Pancreas (tissue), 10 donors: ENCODE measurements at regions not wholly inside any gene's neighbourhood (a gene's known extent, or its start where the extent isn't known, plus 50 kb on each side); places are given as distances from the start of the nearest gene placed in this dataset.

Experiments
- ATAC-seq, 4 donors: fragments of 200-7000 bp; cut with Tn5 transposase; one replicate each; pipeline versions ENCODE4 v1.8.0 to v1.9.1; 2020; ENCODE audit warnings: mild to moderate bottlenecking in 4 of 4, moderate library complexity in 4 of 4
- DNase-seq, 6 donors: peaks; one replicate each; pipeline ENCODE4 v3.0.0-alpha.2; 2020
- FAIRE-seq: peaks from 2 replicates; lab custom pipeline; 2012; peaks lifted over from hg19 to GRCh38; lab: Jason Lieb, UNC
- H3K27ac ChIP-seq, 4 donors: fragments of 200-600 bp; sonication (generic); 1 replicate in 3 of 4; 2 replicates in 1 of 4; pipeline versions ENCODE4 v1.5.0 to v1.8.0; 2020
- H3K27me3 ChIP-seq, 4 donors: fragments of 200-600 bp; one replicate each; pipeline ENCODE4 v1.8.0; 2021
- H3K36me3 ChIP-seq, 3 donors: fragments of 200-600 bp; sonication (generic) in 1 of 3; one replicate each; pipeline versions ENCODE4 v1.5.0 to v1.8.0; 2020 to 2021
- H3K4me1 ChIP-seq, 3 donors: fragments of 200-600 bp; one replicate each; pipeline ENCODE4 v1.8.0; 2021
- H3K4me3 ChIP-seq, 4 donors: fragments of 200-600 bp; sonication (generic) in 2 of 4; one replicate each; pipeline versions ENCODE4 v1.5.0 to v1.8.0; 2020 to 2021
- H3K9me3 ChIP-seq, 4 donors: fragments of 200-600 bp; one replicate each; pipeline ENCODE4 v1.8.0; 2021
- WGBS, 2 donors: extraction: QIAGEN DNeasy Blood & Tissue Kit; methylation state at CpG; one replicate each; pipeline ENCODE4 v1.1.7; 2013; 5-methylcytosine and 5-hydroxymethylcytosine counted together
- intact Hi-C, 3 donors: fragments of 100-400 bp; cut with DNase I; formaldehyde crosslinking; loops; one replicate each; pipeline versions ENCODE4 v1.11.1 to v1.14.2; 2022
- TF ChIP-seq, protein P1 (sequence below), 4 donors: fragments of 200-600 bp; sonication (generic) in 3 of 4; IDR thresholded peaks; one replicate each; pipeline versions ENCODE4 v1.5.0 to v1.8.0; 2021; ENCODE audit warnings: antibody characterized with exemption in 4 of 4
- donor health status: healthy with polysubstance abuse.
- donor health status: DM: no; HTN: no; CAD: no; lungs with moderate emphysema.
- donor health status: DM: no; HTN: no; CAD: no.
- donor health status: control.
- donor health status: control.
- donor health status: Bipolar disorder and iron deficiency.
- donor health status: DM: yes; HTN: yes; CAD: no.
- donor health status: DM: no; HTN: no; CAD: no.
- donor health status: DM: no; HTN: no; CAD: no.
- donor health status: DM: yes; HTN: yes; CAD: no.

DNA sequence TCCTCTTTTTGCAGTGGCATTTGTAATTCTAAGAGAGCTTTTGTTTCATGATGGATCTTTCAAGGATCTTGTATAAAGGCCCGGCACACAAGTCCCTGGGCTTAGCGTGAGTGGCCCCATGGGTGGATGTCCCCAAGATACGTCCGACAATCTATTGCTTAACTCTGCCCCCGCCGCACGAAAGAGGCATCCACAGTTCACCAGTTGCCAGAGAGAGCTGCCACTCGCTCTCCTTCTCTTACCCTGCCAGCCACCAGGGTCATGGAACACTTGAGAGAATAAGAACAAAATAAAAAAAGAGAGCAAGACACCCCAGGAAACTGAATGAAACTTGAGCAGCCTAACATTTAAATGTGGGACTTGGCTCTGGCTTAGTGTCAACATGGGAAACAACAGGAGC lies 92.3 kb downstream of the CTAGE1 start:
- Histone ChIP-seq H3K4me1 (peaks cover 0 to 7% (median 0%) of the 10 kb centered on the region in 3 donors), H3K9me3 (no peaks in the 10 kb centered on the region), H3K36me3 (no peaks in the 10 kb centered on the region), H3K27me3 (no peaks in the 10 kb centered on the region), H3K4me3 (no peak overlapping the region), H3K27ac (no peak overlapping the region)
- ATAC-seq (no peak), DNase-seq (no peak), FAIRE-seq (no peak)
- TF ChIP-seq, protein P1, sequence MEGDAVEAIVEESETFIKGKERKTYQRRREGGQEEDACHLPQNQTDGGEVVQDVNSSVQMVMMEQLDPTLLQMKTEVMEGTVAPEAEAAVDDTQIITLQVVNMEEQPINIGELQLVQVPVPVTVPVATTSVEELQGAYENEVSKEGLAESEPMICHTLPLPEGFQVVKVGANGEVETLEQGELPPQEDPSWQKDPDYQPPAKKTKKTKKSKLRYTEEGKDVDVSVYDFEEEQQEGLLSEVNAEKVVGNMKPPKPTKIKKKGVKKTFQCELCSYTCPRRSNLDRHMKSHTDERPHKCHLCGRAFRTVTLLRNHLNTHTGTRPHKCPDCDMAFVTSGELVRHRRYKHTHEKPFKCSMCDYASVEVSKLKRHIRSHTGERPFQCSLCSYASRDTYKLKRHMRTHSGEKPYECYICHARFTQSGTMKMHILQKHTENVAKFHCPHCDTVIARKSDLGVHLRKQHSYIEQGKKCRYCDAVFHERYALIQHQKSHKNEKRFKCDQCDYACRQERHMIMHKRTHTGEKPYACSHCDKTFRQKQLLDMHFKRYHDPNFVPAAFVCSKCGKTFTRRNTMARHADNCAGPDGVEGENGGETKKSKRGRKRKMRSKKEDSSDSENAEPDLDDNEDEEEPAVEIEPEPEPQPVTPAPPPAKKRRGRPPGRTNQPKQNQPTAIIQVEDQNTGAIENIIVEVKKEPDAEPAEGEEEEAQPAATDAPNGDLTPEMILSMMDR (IDR thresholded peaks at IDR 0.05): no peak
- intact Hi-C loops: no loop called here
- WGBS, 2 donors: 91 to 97% methylated on average over 8 of the region's 8 CpGs

DNA sequence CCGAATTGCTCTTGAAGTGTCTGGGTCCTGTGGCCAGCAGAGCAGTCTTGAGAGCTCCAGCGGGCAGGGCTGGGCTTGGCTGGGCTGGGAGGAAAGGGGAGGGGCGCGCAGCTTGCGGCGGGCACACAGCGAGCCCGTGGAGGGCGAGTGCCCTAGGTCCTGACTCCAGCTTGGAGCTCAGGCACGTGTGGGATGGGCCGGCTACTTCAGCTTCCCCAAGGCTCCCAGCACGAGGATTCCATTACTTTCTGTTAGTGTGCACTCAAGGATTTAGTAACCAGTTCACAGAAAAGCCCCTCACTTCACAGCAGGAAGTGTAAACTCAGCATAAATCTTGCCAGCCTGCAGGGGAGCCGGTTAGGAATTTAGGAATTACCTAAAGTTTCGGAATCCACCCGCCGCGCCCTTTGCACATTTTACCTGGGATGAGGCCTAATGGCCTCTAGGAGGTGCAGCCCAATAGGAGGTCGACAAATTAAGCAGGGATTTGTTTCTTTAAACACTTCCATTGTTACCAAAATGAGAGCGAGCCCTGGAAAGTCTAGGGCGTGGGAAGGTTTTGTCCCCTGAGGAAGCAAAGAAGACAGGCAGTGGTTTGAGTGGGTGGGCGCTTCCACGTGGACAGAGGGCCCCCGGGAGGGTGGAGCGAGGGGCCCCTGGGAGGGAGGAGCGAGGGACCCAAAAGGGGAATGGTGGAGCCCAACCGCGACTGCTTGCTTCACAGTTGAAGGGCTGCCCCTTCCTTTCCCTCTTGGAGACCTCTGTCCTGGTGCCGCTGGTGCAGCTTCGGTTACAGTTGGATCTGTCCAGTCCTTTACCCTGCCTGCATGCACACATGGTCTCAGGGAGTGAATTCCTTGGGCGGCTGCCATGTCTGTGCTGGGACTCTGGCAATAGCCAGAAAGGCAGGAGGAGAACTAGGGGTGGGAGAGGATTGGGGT lies 93.3 kb downstream of the CTAGE1 start:
- TF ChIP-seq, protein P1 (IDR thresholded peaks at IDR 0.05): no peak
- 37 to 38% methylated on average over 26 to 30 of the region's 30 CpGs for WGBS, 2 donors
- no peaks in the 10 kb centered on the region for H3K27me3 ChIP-seq
- H3K4me1 ChIP-seq: peaks cover 0 to 7% (median 0%) of the 10 kb centered on the region in 3 donors
- peak overlapping the region in 1 of 4 donors; percentile 17 for H3K4me3 ChIP-seq
- no peaks in the 10 kb centered on the region for H3K36me3 ChIP-seq
- peak overlapping the region in 1 of 4 donors; percentile 28 for H3K27ac ChIP-seq
- H3K9me3 ChIP-seq: no peaks in the 10 kb centered on the region
- ATAC-seq (peak; percentile 82 to 93 (median 84)), DNase-seq (peak in 5 of 6 donors; percentile 34 to 74 (median 45)), FAIRE-seq (no peak)
- intact Hi-C loops: no loop called here

DNA sequence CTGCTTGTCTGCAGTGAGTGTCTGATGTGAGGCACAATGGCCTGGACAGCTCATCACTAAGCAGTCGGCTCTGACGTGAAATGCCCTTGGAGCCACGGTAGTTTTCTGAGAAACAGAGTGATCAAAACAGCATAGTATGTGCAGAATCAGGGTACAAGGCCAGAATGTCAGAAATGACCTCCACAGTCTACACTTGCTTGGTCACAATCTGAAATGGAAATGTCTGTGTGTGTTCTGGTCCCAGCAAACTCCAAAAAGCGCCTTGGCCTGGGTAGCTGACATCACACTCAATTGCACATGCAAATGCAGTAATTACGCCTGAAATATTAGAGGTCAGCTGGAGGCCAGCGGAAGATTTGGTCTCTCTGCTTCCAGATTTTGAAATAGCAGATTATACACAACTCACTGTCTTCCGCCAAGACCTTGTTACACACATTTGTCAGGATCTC lies 95.4 kb downstream of the CTAGE1 start:
- H3K9me3 ChIP-seq: no peaks in the 10 kb centered on the region
- peaks cover 0 to 7% (median 0%) of the 10 kb centered on the region in 3 donors for H3K4me1 ChIP-seq
- intact Hi-C loops: no loop called here
- no peak overlapping the region for H3K4me3 ChIP-seq
- ATAC-seq: peak in 2 of 4 donors; percentile 13 to 14
- 79 to 84% methylated on average over 7 of the region's 7 CpGs for WGBS, 2 donors
- no peak for DNase-seq
- no peak for FAIRE-seq
- H3K27ac ChIP-seq: no peak overlapping the region
- no peaks in the 10 kb centered on the region for H3K36me3 ChIP-seq
- TF ChIP-seq, protein P1 (IDR thresholded peaks at IDR 0.05): no peak
- H3K27me3 ChIP-seq: no peaks in the 10 kb centered on the region

DNA sequence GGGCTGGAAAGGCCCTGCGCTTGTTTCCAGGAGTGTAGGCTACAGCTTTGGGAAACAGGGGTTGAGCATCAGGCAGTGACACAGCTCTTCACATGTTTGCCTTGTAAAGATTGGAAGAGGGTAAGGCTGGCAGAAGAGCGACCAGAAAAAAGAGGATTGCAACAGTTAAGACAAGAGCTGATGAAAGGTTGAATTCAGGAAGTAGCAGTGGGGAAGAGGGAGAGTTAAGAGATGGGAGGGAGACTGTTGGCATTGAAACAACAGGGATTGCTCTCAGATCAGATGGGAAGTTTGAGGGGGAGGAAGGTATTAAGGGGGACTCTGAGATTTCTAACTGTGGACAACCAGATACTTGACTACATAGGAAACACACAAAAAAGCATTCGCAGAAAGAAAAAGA lies 96.9 kb downstream of the CTAGE1 start:
- Histone ChIP-seq H3K9me3 (no peaks in the 10 kb centered on the region), H3K27ac (no peak overlapping the region), H3K4me3 (no peak overlapping the region), H3K36me3 (no peaks in the 10 kb centered on the region), H3K27me3 (no peaks in the 10 kb centered on the region), H3K4me1 (peaks cover 0 to 7% (median 0%) of the 10 kb centered on the region in 3 donors)
- no peak for FAIRE-seq
- TF ChIP-seq, protein P1 (IDR thresholded peaks at IDR 0.05): no peak
- no peak for ATAC-seq
- intact Hi-C loops: no loop called here
- WGBS, 2 donors: 89 to 93% methylated on average over 3 of the region's 3 CpGs
- DNase-seq: no peak

DNA sequence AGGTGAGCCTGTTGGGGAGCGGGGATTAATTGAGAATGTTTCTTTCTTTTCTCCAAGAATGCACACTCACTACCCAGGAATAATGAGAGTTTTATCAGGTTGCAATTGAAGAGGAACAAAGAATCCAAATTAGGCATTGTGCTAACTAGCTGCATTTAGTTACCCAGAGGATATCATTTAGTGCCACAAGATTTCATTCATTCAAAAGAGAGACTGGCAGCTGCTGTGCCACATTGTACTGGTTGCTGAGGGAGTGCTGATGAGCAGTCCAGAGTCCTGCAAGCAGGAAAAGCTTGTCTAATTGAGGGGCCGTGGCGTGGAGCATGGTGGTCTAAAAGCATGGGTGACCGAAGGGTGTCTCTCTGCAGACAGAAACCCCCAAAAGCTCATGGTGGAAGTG lies 97.6 kb downstream of the CTAGE1 start:
- Histone ChIP-seq H3K9me3 (no peaks in the 10 kb centered on the region), H3K27ac (no peak overlapping the region), H3K4me3 (no peak overlapping the region), H3K36me3 (no peaks in the 10 kb centered on the region), H3K4me1 (peaks cover 0 to 7% (median 0%) of the 10 kb centered on the region in 3 donors), H3K27me3 (no peaks in the 10 kb centered on the region)
- intact Hi-C loops: no loop called here
- 66 to 82% methylated on average over 4 of the region's 4 CpGs for WGBS, 2 donors
- FAIRE-seq (no peak), ATAC-seq (no peak), DNase-seq (no peak)
- TF ChIP-seq, protein P1 (IDR thresholded peaks at IDR 0.05): no peak
